ENCODE measurements at regions not wholly inside any gene's neighbourhood (a gene's known extent, or its start where the extent isn't known, plus 50 kb on each side); places are given as distances from the start of the nearest gene placed in this dataset.

- no peaks in the 10 kb centered on the region for H3K4me1 Mint-ChIP-seq (ENCODE audit: low read depth)
- H3K36me3 Mint-ChIP-seq (ENCODE audit: low read depth): no peaks in the 10 kb centered on the region
- CTCF ChIA-PET: no interaction called here
- no peak overlapping the region for H3K4me3 Mint-ChIP-seq
- no peak for DNase-seq
- H3K9me3 Mint-ChIP-seq (ENCODE audit: insufficient read depth): peaks cover 2% of the 10 kb centered on the region
- POLR2A ChIA-PET: no interaction called here
- no peak overlapping the region for H3K27ac Mint-ChIP-seq
- no peaks in the 10 kb centered on the region for H3K27me3 Mint-ChIP-seq (ENCODE audit: low read depth)
- ATAC-seq: no peak
These were observed 373.3 kb upstream of the DIAPH2 start for GRCh38 chrX:96311366-96311765.

GRCh38 chrX:96314985-96315384, 369.7 kb upstream of the DIAPH2 start:
- no peaks in the 10 kb centered on the region for H3K9me3 Mint-ChIP-seq (ENCODE audit: insufficient read depth)
- no peak overlapping the region for H3K27ac Mint-ChIP-seq
- POLR2A ChIA-PET: no interaction called here
- CTCF ChIA-PET: no interaction called here
- no peaks in the 10 kb centered on the region for H3K4me1 Mint-ChIP-seq (ENCODE audit: low read depth)
- no peak for DNase-seq
- no peak overlapping the region for H3K4me3 Mint-ChIP-seq
- ATAC-seq: no peak
- no peaks in the 10 kb centered on the region for H3K27me3 Mint-ChIP-seq (ENCODE audit: low read depth)
- no peaks in the 10 kb centered on the region for H3K36me3 Mint-ChIP-seq (ENCODE audit: low read depth)

DNA sequence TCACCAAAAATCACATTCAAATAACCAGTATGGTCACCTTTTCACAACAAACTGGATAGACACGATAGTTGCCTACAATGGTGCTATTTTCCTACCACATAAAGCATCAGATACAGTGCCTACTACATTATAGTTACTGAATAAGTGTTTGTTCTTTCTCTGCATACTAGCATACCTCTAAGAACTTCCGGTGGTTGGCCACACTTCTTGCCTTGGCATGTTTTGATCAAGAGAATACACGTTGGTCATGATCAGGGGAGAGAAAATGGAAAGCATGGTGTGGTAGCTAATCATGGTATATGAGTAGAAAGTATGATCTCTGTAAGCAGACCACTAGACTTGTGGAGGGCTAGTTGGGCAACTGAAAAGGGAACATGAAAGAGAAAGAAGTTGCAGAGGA, 322.8 kb upstream of the DIAPH2 start:
- ATAC-seq: no peak
- Mint-ChIP-seq H3K27me3 (ENCODE audit: low read depth) (no peaks in the 10 kb centered on the region), H3K4me1 (ENCODE audit: low read depth) (no peaks in the 10 kb centered on the region), H3K27ac (no peak overlapping the region), H3K36me3 (ENCODE audit: low read depth) (no peaks in the 10 kb centered on the region), H3K4me3 (no peak overlapping the region), H3K9me3 (ENCODE audit: insufficient read depth) (no peaks in the 10 kb centered on the region)
- DNase-seq: no peak
- POLR2A ChIA-PET: no interaction called here
- CTCF ChIA-PET: no interaction called here

GRCh38 chrX:96372313-96373046, 312.2 kb upstream of the DIAPH2 start:
- Mint-ChIP-seq H3K36me3 (ENCODE audit: low read depth) (no peaks in the 10 kb centered on the region), H3K4me3 (no peak overlapping the region), H3K9me3 (ENCODE audit: insufficient read depth) (no peaks in the 10 kb centered on the region), H3K4me1 (ENCODE audit: low read depth) (no peaks in the 10 kb centered on the region), H3K27ac (no peak overlapping the region), H3K27me3 (ENCODE audit: low read depth) (no peaks in the 10 kb centered on the region)
- POLR2A ChIA-PET: no interaction called here
- no peak for DNase-seq
- ATAC-seq: no peak
- CTCF ChIA-PET: no interaction called here

DNA sequence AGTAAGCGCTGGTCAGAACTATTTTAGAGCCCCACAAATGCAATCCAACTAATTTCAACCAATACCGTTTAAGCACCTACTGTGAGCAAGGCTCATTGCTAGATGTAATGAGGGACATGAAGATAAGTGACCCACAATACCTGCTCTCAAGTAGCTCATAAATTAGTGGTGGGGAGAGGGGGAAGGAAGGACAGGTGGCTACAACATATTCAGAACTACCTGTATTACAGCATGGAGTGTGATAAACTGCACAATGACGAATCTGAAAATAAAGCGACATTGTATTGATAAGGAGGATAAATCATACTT, 311.6 kb upstream of the DIAPH2 start:
- Mint-ChIP-seq H3K27ac (no peak overlapping the region), H3K4me1 (ENCODE audit: low read depth) (no peaks in the 10 kb centered on the region), H3K4me3 (no peak overlapping the region), H3K36me3 (ENCODE audit: low read depth) (no peaks in the 10 kb centered on the region), H3K27me3 (ENCODE audit: low read depth) (no peaks in the 10 kb centered on the region), H3K9me3 (ENCODE audit: insufficient read depth) (no peaks in the 10 kb centered on the region)
- ChIA-PET CTCF (no interaction called here), POLR2A (no interaction called here)
- ATAC-seq: no peak
- DNase-seq: no peak

DNA sequence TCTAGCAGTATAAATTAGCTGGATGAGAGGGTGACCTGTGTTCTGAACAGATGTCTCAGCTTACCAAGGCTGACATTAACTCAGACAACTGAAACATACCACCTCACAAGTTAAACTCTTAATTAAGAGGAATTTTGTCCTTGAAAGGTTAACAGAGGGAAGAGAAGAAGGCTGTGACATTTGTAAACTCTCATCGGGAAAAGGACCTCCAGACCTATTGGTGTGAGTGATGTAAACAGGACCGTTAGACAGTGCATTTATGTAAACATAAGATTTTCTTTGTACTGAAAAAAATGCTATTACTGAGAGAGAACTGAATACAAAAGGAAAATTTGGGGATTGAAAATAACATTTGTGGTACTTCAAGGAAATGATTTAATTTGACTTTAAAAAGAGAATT, 308.4 kb upstream of the DIAPH2 start:
- no peaks in the 10 kb centered on the region for H3K4me1 Mint-ChIP-seq (ENCODE audit: low read depth)
- CTCF ChIA-PET: no interaction called here
- ATAC-seq: no peak
- no peaks in the 10 kb centered on the region for H3K36me3 Mint-ChIP-seq (ENCODE audit: low read depth)
- H3K4me3 Mint-ChIP-seq: no peak overlapping the region
- DNase-seq: no peak
- H3K27ac Mint-ChIP-seq: no peak overlapping the region
- POLR2A ChIA-PET: no interaction called here
- no peaks in the 10 kb centered on the region for H3K27me3 Mint-ChIP-seq (ENCODE audit: low read depth)
- no peaks in the 10 kb centered on the region for H3K9me3 Mint-ChIP-seq (ENCODE audit: insufficient read depth)

GRCh38 chrX:96379951-96380350, 304.7 kb upstream of the DIAPH2 start:
- Mint-ChIP-seq H3K27ac (no peak overlapping the region), H3K4me1 (ENCODE audit: low read depth) (no peaks in the 10 kb centered on the region), H3K9me3 (ENCODE audit: insufficient read depth) (no peaks in the 10 kb centered on the region), H3K27me3 (ENCODE audit: low read depth) (no peaks in the 10 kb centered on the region), H3K4me3 (no peak overlapping the region), H3K36me3 (ENCODE audit: low read depth) (no peaks in the 10 kb centered on the region)
- DNase-seq (no peak), ATAC-seq (no peak)
- ChIA-PET POLR2A (no interaction called here), CTCF (no interaction called here)

GRCh38 chrX:96382018-96382417, 302.6 kb upstream of the DIAPH2 start:
- no peak for DNase-seq
- Mint-ChIP-seq H3K27me3 (ENCODE audit: low read depth) (no peaks in the 10 kb centered on the region), H3K36me3 (ENCODE audit: low read depth) (no peaks in the 10 kb centered on the region), H3K4me1 (ENCODE audit: low read depth) (no peaks in the 10 kb centered on the region), H3K4me3 (no peak overlapping the region), H3K9me3 (ENCODE audit: insufficient read depth) (no peaks in the 10 kb centered on the region), H3K27ac (no peak overlapping the region)
- ChIA-PET POLR2A (no interaction called here), CTCF (no interaction called here)
- ATAC-seq: no peak

DNA sequence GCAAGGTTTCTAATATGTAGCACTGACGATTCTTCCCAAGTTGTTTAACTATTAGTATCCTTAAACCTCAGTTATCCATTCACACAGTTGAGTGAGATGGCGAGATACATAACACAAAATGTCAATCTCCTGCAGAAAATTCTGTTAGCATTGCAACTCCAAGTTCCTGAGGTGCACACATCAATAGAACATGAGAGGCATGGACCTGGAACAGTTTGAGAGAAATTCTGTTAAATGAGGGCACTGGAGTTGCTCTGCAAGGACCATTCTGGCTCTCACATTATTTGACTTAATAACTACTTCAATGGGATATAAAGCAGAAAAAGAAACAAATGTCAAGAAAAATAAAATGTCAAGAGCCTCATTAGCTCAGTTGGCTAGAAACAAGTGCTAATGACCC, 301.2 kb upstream of the DIAPH2 start:
- DNase-seq (no peak), ATAC-seq (no peak)
- no peak overlapping the region for H3K27ac Mint-ChIP-seq
- no peaks in the 10 kb centered on the region for H3K27me3 Mint-ChIP-seq (ENCODE audit: low read depth)
- ChIA-PET CTCF (no interaction called here), POLR2A (no interaction called here)
- H3K9me3 Mint-ChIP-seq (ENCODE audit: insufficient read depth): no peaks in the 10 kb centered on the region
- no peak overlapping the region for H3K4me3 Mint-ChIP-seq
- H3K36me3 Mint-ChIP-seq (ENCODE audit: low read depth): no peaks in the 10 kb centered on the region
- no peaks in the 10 kb centered on the region for H3K4me1 Mint-ChIP-seq (ENCODE audit: low read depth)

- Mint-ChIP-seq H3K4me3 (no peak overlapping the region), H3K9me3 (ENCODE audit: insufficient read depth) (no peaks in the 10 kb centered on the region), H3K36me3 (ENCODE audit: low read depth) (no peaks in the 10 kb centered on the region), H3K27me3 (ENCODE audit: low read depth) (no peaks in the 10 kb centered on the region), H3K27ac (no peak overlapping the region), H3K4me1 (ENCODE audit: low read depth) (no peaks in the 10 kb centered on the region)
- DNase-seq (no peak), ATAC-seq (no peak)
- CTCF ChIA-PET: no interaction called here
- POLR2A ChIA-PET: no interaction called here
These were observed 298.3 kb upstream of the DIAPH2 start for GRCh38 chrX:96386325-96386724.

GRCh38 chrX:96386981-96387380, 297.7 kb upstream of the DIAPH2 start:
- no peak for DNase-seq
- Mint-ChIP-seq H3K36me3 (ENCODE audit: low read depth) (no peaks in the 10 kb centered on the region), H3K27ac (no peak overlapping the region), H3K4me3 (no peak overlapping the region), H3K27me3 (ENCODE audit: low read depth) (no peaks in the 10 kb centered on the region), H3K9me3 (ENCODE audit: insufficient read depth) (no peaks in the 10 kb centered on the region), H3K4me1 (ENCODE audit: low read depth) (no peaks in the 10 kb centered on the region)
- ChIA-PET POLR2A (no interaction called here), CTCF (no interaction called here)
- ATAC-seq: no peak

- Mint-ChIP-seq H3K4me1 (ENCODE audit: low read depth) (no peaks in the 10 kb centered on the region), H3K9me3 (ENCODE audit: insufficient read depth) (no peaks in the 10 kb centered on the region), H3K4me3 (no peak overlapping the region), H3K36me3 (ENCODE audit: low read depth) (no peaks in the 10 kb centered on the region), H3K27ac (no peak overlapping the region), H3K27me3 (ENCODE audit: low read depth) (no peaks in the 10 kb centered on the region)
- no peak for ATAC-seq
- DNase-seq: no peak
- ChIA-PET POLR2A (no interaction called here), CTCF (no interaction called here)
These were observed 296.8 kb upstream of the DIAPH2 start for GRCh38 chrX:96387801-96388200.

- ATAC-seq (no peak), DNase-seq (no peak)
- no peaks in the 10 kb centered on the region for H3K36me3 Mint-ChIP-seq (ENCODE audit: low read depth)
- CTCF ChIA-PET: no interaction called here
- H3K27me3 Mint-ChIP-seq (ENCODE audit: low read depth): no peaks in the 10 kb centered on the region
- H3K4me1 Mint-ChIP-seq (ENCODE audit: low read depth): no peaks in the 10 kb centered on the region
- H3K4me3 Mint-ChIP-seq: no peak overlapping the region
- no peaks in the 10 kb centered on the region for H3K9me3 Mint-ChIP-seq (ENCODE audit: insufficient read depth)
- POLR2A ChIA-PET: no interaction called here
- H3K27ac Mint-ChIP-seq: no peak overlapping the region
These were observed 295.2 kb upstream of the DIAPH2 start for GRCh38 chrX:96389281-96390047.
